Natural killer cell (primary cell): ENCODE measurements at regions not wholly inside any gene's neighbourhood (a gene's known extent, or its start where the extent isn't known, plus 50 kb on each side); places are given as distances from the start of the nearest gene placed in this dataset.

Experiments
- ATAC-seq, 3 donors: fragments of 150-1000 bp in 2 of 3; fragments of 200-7000 bp in 1 of 3; cut with Tn5 transposase; 1 replicate in 1 of 3; 2 replicates in 2 of 3; pipeline ENCODE4 v1.10.0; 2021; ENCODE audit warnings: mild to moderate bottlenecking in 2 of 3, moderate library complexity in 2 of 3
- DNase-seq, 2 donors: peaks; one replicate each; pipeline versions ENCODE4 v3.0.0 to v3.0.0-alpha.2; 2013 to 2021; ENCODE audit warnings: mixed read lengths in 1 of 2
- H3K27ac ChIP-seq: one replicate; pipeline ENCODE4 v1.5.1; 2013; ENCODE audit warnings: mild to moderate bottlenecking, low read length
- H3K27me3 ChIP-seq: one replicate; pipeline ENCODE4 v1.6.1; 2013; ENCODE audit warnings: low read length; ENCODE audit not compliant: control insufficient read depth, insufficient read depth
- H3K36me3 ChIP-seq: one replicate; pipeline ENCODE4 v1.6.1; 2013; ENCODE audit warnings: low read length; ENCODE audit not compliant: control insufficient read depth, insufficient read depth
- H3K4me1 ChIP-seq: one replicate; pipeline ENCODE4 v1.6.1; 2013; ENCODE audit warnings: low read length; ENCODE audit not compliant: control insufficient read depth, insufficient read depth
- H3K4me3 ChIP-seq: one replicate; pipeline ENCODE4 v1.5.1; 2013; ENCODE audit warnings: low read length
- H3K9me3 ChIP-seq: one replicate; pipeline ENCODE4 v1.6.1; 2013; ENCODE audit warnings: low read length; ENCODE audit not compliant: control insufficient read depth, insufficient read depth
- H3K27ac Mint-ChIP-seq, 2 donors: one replicate each; pipeline ENCODE4 v1.8.0; 2022; ENCODE audit warnings: mild to moderate bottlenecking in 2 of 2, mixed read lengths in 2 of 2, moderate library complexity in 1 of 2
- H3K27me3 Mint-ChIP-seq, 2 donors: one replicate each; pipeline ENCODE4 v1.8.0; 2022; ENCODE audit warnings: low read depth in 2 of 2, mixed read lengths in 2 of 2
- H3K36me3 Mint-ChIP-seq: one replicate; pipeline ENCODE4 v1.8.0; 2022; ENCODE audit warnings: mixed read lengths
- H3K4me1 Mint-ChIP-seq, 2 donors: one replicate each; pipeline ENCODE4 v1.8.0; 2022; ENCODE audit warnings: mixed read lengths in 2 of 2
- H3K4me3 Mint-ChIP-seq: one replicate; pipeline ENCODE4 v1.8.0; 2022; ENCODE audit warnings: mild to moderate bottlenecking, moderate library complexity, mixed read lengths
- H3K9me3 Mint-ChIP-seq, 2 donors: one replicate each; pipeline ENCODE4 v1.8.0; 2022; ENCODE audit warnings: mixed read lengths in 2 of 2
- WGBS: methylation state at CpG from one replicate; pipeline ENCODE4 v1.1.7; 2013; ENCODE audit warnings: missing lambda C conversion rate; ENCODE audit not compliant: insufficient coverage; 5-methylcytosine and 5-hydroxymethylcytosine counted together
- intact Hi-C: fragments of 100-400 bp; cut with micrococcal nuclease; formaldehyde crosslinking; loops from one replicate; pipeline ENCODE4 v1.14.2; 2022
- TF ChIP-seq, protein P1 (sequence below): fragments of 200-600 bp; IDR thresholded peaks from one replicate; pipeline ENCODE4 v1.8.0; 2022; ENCODE audit warnings: antibody characterized with exemption

DNA sequence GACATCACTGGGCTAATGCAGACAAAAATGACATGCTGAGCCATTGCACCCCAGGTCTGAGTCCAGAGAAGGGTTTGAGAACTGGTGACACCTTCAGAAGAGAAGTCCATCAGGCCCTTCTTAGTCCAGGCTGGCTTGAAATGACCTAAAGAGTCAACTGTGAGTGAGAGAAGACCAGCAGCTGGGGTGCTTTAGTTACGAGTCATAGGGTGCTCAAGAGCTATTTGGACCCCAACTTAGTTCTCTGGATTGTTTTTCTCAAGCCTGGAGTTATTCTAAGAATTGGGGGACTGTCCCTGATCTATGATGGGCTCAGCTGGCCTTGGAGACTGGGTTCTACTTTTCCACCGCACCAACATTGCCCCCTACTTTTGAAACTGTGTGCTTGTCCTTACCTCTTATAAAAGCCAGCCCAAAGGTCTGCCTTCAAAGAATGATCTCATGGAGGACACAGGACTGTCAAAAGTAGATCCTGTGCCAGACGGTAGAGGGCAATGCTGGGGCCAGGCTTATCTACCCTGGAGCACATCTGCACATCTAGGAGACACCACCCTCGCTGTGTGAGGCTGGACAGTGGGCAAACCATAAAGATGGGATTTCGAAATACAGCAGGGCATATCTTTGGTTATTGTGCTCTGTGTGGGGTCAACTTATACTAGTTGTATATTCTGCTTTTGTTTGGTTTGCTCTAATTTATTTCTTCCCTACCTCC is 333.0 kb upstream of the SLC14A2 start:
- no peak overlapping the region for H3K27ac Mint-ChIP-seq
- ATAC-seq (no peak), DNase-seq (no peak)
- TF ChIP-seq, protein P1, sequence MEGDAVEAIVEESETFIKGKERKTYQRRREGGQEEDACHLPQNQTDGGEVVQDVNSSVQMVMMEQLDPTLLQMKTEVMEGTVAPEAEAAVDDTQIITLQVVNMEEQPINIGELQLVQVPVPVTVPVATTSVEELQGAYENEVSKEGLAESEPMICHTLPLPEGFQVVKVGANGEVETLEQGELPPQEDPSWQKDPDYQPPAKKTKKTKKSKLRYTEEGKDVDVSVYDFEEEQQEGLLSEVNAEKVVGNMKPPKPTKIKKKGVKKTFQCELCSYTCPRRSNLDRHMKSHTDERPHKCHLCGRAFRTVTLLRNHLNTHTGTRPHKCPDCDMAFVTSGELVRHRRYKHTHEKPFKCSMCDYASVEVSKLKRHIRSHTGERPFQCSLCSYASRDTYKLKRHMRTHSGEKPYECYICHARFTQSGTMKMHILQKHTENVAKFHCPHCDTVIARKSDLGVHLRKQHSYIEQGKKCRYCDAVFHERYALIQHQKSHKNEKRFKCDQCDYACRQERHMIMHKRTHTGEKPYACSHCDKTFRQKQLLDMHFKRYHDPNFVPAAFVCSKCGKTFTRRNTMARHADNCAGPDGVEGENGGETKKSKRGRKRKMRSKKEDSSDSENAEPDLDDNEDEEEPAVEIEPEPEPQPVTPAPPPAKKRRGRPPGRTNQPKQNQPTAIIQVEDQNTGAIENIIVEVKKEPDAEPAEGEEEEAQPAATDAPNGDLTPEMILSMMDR, result no peak
- Histone ChIP-seq H3K4me3 (no peak overlapping the region), H3K27me3 (no peaks in the 10 kb centered on the region), H3K36me3 (no peaks in the 10 kb centered on the region), H3K4me1 (no peaks in the 10 kb centered on the region), H3K9me3 (no peaks in the 10 kb centered on the region), H3K27ac (no peak overlapping the region)
- H3K27me3 Mint-ChIP-seq, result peaks cover 0 to 6% of the 10 kb centered on the region in 2 donors
- H3K9me3 Mint-ChIP-seq, result no peaks in the 10 kb centered on the region
- WGBS, result 85% methylated on average over 5 of the region's 5 CpGs
- no peaks in the 10 kb centered on the region for H3K36me3 Mint-ChIP-seq
- intact Hi-C loops, result no loop called here
- no peak overlapping the region for H3K4me3 Mint-ChIP-seq
- no peaks in the 10 kb centered on the region for H3K4me1 Mint-ChIP-seq

DNA sequence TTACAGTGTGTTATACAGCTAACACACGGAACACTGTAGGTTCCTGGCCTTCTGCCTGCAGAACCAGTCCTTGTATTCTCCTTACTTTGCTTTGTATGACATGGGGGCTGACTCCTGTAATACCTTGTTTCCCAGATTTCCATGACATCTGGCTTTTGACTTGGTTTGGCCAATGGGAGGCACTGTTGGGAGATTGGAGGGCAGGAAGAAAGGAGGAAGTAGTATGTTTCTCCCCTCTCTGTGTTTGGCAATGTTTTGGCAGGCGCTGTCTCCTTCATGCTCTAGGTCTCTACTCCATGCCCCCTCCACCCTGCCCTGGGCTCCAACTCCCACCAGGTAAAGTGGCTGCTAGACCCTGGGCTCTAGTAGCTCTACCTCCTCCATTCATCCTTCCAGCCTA is 331.1 kb upstream of the SLC14A2 start:
- Histone ChIP-seq H3K9me3 (no peaks in the 10 kb centered on the region), H3K27me3 (no peaks in the 10 kb centered on the region), H3K4me1 (no peaks in the 10 kb centered on the region), H3K27ac (no peak overlapping the region), H3K36me3 (no peaks in the 10 kb centered on the region), H3K4me3 (no peak overlapping the region)
- TF ChIP-seq, protein P1, result no peak
- DNase-seq (no peak), ATAC-seq (no peak)
- WGBS, result 76% methylated on average over 2 of the region's 2 CpGs
- no peaks in the 10 kb centered on the region for H3K9me3 Mint-ChIP-seq
- H3K4me1 Mint-ChIP-seq, result no peaks in the 10 kb centered on the region
- no peaks in the 10 kb centered on the region for H3K36me3 Mint-ChIP-seq
- intact Hi-C loops, result no loop called here
- H3K4me3 Mint-ChIP-seq, result no peak overlapping the region
- no peak overlapping the region for H3K27ac Mint-ChIP-seq
- H3K27me3 Mint-ChIP-seq, result peaks cover 0 to 10% of the 10 kb centered on the region in 2 donors

DNA sequence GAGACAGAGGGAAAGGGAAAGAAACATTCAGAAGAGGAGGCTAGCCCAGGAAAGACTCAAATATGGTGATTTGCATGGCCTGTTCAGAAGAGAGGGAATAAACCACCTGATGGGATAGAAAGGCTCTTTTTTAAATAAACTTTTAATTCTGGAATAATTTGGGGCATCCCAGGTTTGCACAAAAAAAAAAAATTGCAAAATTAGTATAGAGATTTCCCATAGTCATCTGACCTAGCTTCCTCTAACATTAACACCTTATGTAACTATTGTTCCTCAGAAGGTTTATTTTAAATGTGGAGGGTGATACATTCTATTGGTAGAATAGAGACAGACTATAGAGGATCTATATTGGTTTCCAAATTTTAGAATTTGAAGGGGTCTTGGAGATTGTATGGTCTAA is 330.4 kb upstream of the SLC14A2 start:
- no peak for ATAC-seq
- Mint-ChIP-seq H3K36me3 (no peaks in the 10 kb centered on the region), H3K4me3 (no peak overlapping the region), H3K27ac (no peak overlapping the region), H3K9me3 (no peaks in the 10 kb centered on the region), H3K27me3 (peaks cover 0 to 10% of the 10 kb centered on the region in 2 donors), H3K4me1 (no peaks in the 10 kb centered on the region)
- no peaks in the 10 kb centered on the region for H3K36me3 ChIP-seq
- no peaks in the 10 kb centered on the region for H3K4me1 ChIP-seq
- intact Hi-C loops, result no loop called here
- no peaks in the 10 kb centered on the region for H3K9me3 ChIP-seq
- no peak for DNase-seq
- H3K4me3 ChIP-seq, result no peak overlapping the region
- TF ChIP-seq, protein P1, result no peak
- H3K27ac ChIP-seq, result no peak overlapping the region
- H3K27me3 ChIP-seq, result no peaks in the 10 kb centered on the region

DNA sequence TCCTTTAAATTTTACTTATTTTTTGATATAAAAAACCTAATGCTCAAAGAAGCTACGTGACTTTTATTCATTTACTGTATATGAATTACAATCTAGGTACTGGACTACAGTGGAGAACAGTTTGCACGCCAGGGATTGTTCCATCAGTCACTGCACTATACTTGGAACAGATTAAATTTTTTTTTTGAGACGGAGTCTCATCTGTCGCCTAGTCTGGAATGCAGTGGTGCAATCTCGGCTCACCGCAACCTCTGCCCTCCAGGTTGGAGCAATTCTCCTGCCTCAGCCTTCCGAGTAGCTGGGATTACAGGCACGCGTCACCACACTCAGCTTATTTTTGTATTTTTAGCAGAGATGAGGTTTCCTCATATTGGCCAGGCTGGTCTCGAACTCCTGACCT is 330.0 kb upstream of the SLC14A2 start:
- Mint-ChIP-seq H3K27me3 (peaks cover 0 to 10% of the 10 kb centered on the region in 2 donors), H3K36me3 (no peaks in the 10 kb centered on the region), H3K4me1 (no peaks in the 10 kb centered on the region), H3K27ac (no peak overlapping the region), H3K9me3 (no peaks in the 10 kb centered on the region), H3K4me3 (no peak overlapping the region)
- Histone ChIP-seq H3K4me1 (no peaks in the 10 kb centered on the region), H3K27me3 (no peaks in the 10 kb centered on the region), H3K4me3 (no peak overlapping the region), H3K27ac (no peak overlapping the region), H3K9me3 (no peaks in the 10 kb centered on the region), H3K36me3 (no peaks in the 10 kb centered on the region)
- WGBS, result 94% methylated on average over 9 of the region's 10 CpGs
- DNase-seq, result no peak
- TF ChIP-seq, protein P1, result no peak
- no peak for ATAC-seq
- intact Hi-C loops, result no loop called here
